GM21390 (cell line): ENCODE measurements at regions not wholly inside any gene's neighbourhood (a gene's known extent, or its start where the extent isn't known, plus 50 kb on each side); places are given as distances from the start of the nearest gene placed in this dataset.
A peak's percentile ranks its signal among the peaks of the same experiment; 100 is the strongest.
"Not testable (repeated sequence)": the region's sequence is repeated elsewhere in the genome, so short reads cannot be mapped to it uniquely, and the experiment has no call there.

Experiments used
- ATAC-seq: cut with Tn5 transposase; IDR thresholded peaks from one replicate; pipeline ENCODE4 v1.9.1; 2021; ENCODE audit not compliant: unreplicated experiment

- ATAC-seq = peak; percentile 36
These were observed 84.8 kb upstream of the BMP2K start for GRCh38 chr4:78691334-78691754.

GRCh38 chr4:78691971-78692821 lies 84.0 kb upstream of the BMP2K start:
- ATAC-seq = peak; percentile 85

DNA sequence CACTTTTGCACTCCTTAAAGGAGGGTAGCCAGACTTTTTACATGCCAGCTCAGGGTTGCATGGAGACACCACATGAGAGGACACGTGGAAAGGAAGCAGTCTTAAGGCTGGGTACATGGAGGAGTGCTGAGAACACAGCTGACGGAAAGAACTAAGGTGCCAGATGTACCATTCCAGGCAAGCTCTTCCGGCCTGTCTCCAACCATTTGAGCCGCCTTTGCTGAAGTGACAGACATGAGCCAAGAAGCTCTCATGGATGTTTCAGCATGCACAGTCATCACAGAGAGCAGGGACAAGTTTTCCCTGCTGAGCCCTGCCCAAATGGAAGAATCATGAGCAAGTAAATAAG lies 83.4 kb upstream of the BMP2K start:
- no peak for ATAC-seq

DNA sequence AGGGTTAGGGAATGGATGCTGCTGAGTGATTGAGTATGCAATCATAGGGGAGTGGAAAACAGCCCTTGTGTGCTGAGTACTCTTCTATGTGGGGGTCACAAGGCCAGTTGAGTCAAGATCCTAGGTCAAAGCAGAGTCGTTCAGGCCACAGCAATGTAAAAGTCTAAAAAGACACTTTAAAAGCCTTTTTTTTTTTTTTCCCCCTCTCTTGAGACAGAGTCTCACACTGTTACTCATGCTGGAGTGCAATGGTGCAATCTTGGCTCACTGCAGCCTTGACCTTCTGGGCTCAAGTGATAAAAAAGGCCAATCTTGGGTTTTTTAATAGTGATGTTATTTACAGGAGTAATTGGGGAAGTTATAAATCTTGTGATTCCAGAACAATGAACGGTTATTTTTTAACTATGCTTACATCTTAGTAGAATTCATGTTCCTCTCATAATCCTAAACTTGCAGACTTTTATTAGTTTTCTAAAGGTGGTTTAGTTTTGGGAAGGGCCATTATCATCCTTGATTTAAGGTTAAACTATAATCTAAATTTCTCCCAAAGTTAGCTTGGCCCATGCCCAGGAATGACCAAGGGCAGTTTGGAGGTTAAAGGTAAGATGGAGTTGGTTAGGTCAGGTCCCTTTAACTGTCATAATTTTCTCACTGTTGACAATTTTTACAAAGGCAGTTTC lies 82.2 kb upstream of the BMP2K start:
- ATAC-seq = no peak

GRCh38 chr4:78694457-78694787 lies 81.7 kb upstream of the BMP2K start:
- ATAC-seq = no peak

GRCh38 chr4:78695910-78696309 lies 80.2 kb upstream of the BMP2K start:
- no peak for ATAC-seq

- no peak for ATAC-seq
These were observed 73.1 kb upstream of the BMP2K start for GRCh38 chr4:78703079-78703478.

DNA sequence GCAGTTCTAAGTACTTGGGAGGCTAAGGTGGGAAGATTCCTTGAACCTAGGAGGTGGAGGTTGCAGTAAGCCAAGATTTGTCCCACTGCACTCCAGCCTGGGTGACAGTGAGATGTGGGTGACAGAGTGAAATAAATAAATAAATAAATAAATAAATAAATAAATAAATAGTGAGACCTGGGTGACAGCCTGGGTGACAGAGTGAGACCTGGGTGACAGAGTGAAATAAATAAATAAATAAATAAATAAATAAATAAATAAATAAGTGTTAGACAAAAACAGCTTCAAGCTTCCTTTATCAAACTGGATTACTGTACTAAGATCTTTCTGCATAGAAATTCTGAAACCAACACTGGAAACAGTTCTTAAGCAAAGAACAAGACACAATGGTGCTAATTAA lies 71.8 kb upstream of the BMP2K start:
- ATAC-seq = no peak

DNA sequence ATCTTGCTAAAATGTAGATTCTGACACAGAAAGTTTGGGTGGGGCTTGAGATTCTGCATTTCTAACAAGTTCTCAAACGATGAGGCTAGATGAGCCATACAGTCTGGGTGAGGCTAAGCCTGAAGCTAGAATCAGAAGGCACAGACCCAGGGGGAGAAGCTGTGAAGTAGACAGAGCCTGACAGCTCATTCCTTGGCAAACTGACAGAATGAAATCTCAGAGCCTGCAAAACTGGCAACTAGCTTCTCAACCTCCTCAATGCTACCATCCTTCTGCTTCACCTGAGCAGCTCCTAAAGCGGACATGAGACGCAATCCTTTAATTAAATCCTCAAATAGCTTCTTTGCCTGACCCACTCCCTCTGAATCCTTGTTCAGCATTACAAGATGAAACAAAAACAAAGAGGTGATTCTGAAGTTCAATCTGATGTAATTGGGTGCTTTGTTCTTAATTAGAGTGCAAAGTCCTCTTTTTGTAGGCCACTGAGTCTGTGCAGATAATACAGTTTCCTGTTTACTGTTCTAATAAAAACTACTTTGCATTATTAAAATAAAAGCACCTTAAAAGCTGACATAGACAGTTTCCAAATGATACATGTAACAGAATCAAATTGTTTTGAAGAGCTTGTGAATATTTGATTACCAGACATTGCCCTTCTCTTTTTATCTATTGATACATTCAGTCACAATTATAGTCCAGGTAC lies 71.0 kb upstream of the BMP2K start:
- no peak for ATAC-seq

DNA sequence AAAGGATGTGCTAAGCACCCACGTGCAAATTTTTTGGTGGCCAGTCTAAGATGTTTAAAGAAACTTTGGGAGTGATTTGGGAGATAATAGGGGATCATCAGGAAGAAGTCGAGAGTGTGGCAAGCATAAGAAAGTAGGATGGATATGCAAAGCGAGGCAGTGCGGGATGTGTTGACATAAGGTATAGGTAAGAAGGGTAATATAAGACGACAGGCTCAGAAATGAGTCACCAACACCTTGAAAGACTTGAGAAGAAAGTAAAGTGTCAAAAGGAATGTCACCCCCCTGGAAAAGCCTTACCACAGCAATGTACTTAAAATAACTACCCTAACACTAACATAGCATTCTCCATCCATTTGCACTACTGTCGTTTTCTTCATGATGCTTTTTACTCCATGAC lies 69.8 kb upstream of the BMP2K start:
- ATAC-seq = no peak

- ATAC-seq = peak; percentile 35
These were observed 68.9 kb upstream of the BMP2K start for GRCh38 chr4:78707268-78707667.

- ATAC-seq = peak; percentile 55
These were observed 68.4 kb upstream of the BMP2K start for GRCh38 chr4:78707793-78708192.

DNA sequence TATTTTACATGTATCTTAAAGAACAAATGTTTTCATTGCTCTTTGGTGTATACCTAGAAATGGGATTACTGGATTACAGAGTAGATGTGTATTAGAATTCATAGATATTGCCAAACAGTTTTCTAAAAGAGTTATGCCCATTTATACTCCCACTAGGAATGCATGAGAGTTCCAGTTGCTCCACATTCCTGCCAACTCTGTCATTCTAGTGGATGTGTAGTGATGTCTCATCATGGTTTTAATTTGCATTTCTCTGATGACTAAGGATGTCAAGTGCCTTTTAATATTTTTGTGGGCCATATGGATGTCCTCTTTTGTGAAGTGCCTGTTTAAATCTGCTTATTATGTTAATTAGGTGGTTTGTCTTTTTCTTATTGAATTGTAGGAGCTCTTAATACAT lies 65.6 kb upstream of the BMP2K start:
- ATAC-seq = no peak

DNA sequence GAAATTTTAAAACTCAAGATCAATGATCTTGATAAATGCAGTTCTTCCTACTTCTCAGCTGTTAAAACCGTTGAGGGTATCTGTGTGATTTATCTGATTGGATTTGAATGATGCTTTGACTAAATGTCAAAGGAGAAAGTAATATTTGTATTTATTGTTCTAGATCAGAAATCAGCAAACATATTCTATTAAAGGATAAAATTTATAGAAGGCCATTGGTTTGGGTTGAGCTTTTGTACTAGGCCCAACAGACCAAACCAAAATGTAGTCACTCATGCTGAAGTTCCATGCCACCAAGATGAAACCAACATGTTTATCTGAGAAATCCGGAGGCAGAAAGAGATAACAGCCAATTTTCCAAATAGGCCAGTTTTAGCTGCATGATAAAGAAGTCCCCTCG lies 64.5 kb upstream of the BMP2K start:
- no peak for ATAC-seq

GRCh38 chr4:78714598-78714997 lies 61.6 kb upstream of the BMP2K start:
- not testable (repeated sequence) for ATAC-seq

- ATAC-seq = not testable (repeated sequence)
These were observed 60.8 kb upstream of the BMP2K start for GRCh38 chr4:78715372-78715771.

GRCh38 chr4:78717712-78718111 lies 58.4 kb upstream of the BMP2K start:
- not testable (repeated sequence) for ATAC-seq

- no peak for ATAC-seq
These were observed 55.9 kb upstream of the BMP2K start for GRCh38 chr4:78720204-78720603.

DNA sequence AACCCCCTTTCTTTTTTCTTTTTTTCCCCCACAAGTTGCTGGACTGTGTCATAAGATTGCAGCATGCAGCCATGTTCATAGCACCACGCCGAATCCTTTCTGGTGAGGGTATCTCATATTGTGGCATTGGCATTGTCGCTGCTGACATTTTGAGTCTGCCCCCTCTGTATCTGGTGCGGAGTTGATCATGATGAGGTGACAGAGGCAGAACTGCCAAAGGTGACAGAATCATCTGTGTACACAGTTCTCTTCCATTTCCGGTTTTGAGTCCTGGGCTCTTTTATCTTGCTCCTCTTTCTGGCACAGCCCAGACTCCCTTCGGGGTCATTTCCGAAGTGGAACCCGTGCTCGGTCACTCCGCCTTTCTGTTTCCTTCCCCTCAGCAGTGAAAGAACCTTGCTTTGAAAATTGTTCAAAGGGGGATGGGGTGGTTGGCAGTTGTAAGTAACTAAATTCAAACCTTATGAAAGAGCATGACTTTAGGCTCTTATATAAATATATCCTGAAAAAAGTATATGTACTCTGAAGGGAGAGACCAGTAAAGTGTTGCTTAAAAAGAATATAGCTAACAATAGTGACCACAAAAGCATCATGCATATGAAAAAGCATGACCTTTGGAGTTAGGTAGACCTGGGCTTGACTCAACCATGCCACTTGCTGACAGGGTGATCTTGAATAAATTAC lies 55.0 kb upstream of the BMP2K start:
- ATAC-seq = peak; percentile 92

GRCh38 chr4:78721747-78722146 lies 54.4 kb upstream of the BMP2K start:
- no peak for ATAC-seq

DNA sequence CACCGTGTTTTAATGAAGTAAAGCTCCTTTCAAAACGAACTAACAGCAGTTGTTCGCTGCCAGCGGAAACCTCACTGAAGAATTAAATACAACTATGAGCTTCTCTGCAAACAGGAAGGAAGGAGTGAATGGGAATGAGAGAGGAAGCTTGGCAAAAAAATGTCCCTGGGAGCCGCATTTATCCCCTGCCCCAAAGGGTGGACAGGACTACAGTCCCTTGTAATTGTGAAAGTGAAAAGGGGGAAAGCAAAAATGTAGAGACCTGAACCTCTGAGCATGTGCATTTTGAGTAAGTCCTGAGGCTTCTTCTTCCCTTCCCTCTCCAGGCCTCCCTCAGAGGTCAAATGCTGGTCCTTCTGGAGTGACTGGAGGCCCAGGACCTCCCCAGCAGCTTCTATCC lies 53.8 kb upstream of the BMP2K start:
- no peak for ATAC-seq
